Left ventricle myocardium superior (tissue), 1 donor: ENCODE measurements at regions not wholly inside any gene's neighbourhood (a gene's known extent, or its start where the extent isn't known, plus 50 kb on each side); places are given as distances from the start of the nearest gene placed in this dataset.
"Not testable (repeated sequence)": the region's sequence is repeated elsewhere in the genome, so short reads cannot be mapped to it uniquely, and the experiment has no call there.

Experiments
- ATAC-seq: fragments of 200-7000 bp; cut with Tn5 transposase; one replicate; pipeline ENCODE4 v1.9.1; 2020; ENCODE audit warnings: mild to moderate bottlenecking, moderate library complexity
- DNase-seq: peaks from one replicate; pipeline ENCODE4 v3.0.0-alpha.2; 2020
- intact Hi-C: fragments of 100-400 bp; cut with micrococcal nuclease; formaldehyde crosslinking; loops from one replicate; pipeline ENCODE4 v1.11.0; 2022
- donor health status: DM: no; HTN: yes; CAD: no; lungs with severe emphysema.

GRCh38 chr2:52034706-52035105, 1002.8 kb upstream of the NRXN1 start:
- DNase-seq (no peak), ATAC-seq (no peak)
- intact Hi-C loops, result no loop called here

DNA sequence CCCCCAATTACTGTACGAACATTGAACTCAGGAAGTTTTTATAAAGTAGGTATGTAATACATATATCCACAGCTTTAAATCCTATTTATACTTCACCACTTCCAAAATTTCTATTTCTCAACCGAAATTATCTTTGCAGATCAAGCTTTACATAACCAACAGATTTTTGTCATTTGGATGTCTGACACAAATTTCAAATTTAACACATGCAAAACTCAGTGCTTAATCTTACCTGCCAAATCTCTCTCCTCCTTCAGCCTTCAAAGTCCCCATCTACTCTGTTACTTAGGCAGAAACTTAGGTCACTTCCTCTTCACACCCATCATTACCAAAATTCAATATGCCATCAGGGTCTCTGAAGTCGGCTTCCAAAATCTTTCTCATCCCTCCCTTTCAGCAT, 990.1 kb upstream of the NRXN1 start:
- intact Hi-C loops, result no loop called here
- ATAC-seq (no peak), DNase-seq (no peak)

- ATAC-seq (no peak), DNase-seq (no peak)
- intact Hi-C loops, result no loop called here
Observed at GRCh38 chr2:52017646-52018235, 985.8 kb upstream of the NRXN1 start.

DNA sequence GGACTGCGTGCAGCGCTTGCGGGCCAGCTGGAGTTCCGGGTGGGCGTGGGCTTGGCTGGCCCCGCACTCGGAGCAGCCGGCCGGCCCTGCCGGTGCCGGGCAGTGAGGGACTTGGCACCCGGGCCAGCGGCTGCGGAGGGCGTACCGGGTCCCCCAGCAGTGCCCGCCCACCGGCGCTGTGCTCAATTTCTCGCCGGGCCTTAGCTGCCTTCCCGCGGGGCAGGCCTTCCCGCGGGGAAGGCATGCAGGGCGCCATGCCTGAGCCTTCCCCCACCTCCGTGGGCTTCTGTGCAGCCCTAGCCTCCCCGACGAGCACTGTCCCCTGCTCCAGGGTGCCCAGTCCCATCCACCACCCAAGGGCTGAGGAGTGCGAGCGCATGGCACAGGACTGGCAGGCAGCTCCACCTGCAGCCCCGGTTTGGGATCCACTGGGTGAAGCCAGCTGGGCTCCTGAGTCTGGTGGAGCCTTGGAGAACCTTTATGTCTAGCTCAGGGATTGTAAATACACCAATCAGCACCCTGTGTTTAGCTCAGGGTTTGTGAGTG, 975.0 kb upstream of the NRXN1 start:
- DNase-seq, result not testable (repeated sequence)

GRCh38 chr2:52000151-52000855, 968.4 kb upstream of the NRXN1 start:
- DNase-seq, result no peak
- no peak for ATAC-seq
- intact Hi-C loops, result no loop called here

More for the DNA sequence above, 975.0 kb upstream of the NRXN1 start:
- intact Hi-C loops, ATAC-seq: not testable (repeated sequence)

DNA sequence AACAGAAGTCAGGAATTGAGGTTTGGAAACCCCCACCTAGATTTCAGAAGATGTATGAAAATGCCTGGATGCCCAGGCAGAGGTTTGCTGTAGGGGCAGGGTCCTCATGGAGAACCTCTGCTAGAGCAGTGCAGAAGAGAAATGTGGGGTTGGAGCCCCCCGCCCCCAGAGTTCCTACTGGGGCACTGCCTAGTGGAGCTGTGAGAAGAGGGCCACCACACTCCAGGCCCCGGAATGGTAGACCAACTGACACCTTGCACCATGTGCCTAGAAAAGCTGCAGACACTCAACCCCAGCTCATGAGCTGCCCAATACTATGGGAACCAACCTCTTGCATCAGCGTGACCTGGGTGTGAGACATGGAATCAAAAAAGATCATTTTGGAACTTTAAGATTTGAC, 967.0 kb upstream of the NRXN1 start:
- intact Hi-C loops, result no loop called here
- no peak for ATAC-seq

GRCh38 chr2:51997571-51997970, 965.6 kb upstream of the NRXN1 start:
- no peak for ATAC-seq
- intact Hi-C loops, result no loop called here
- DNase-seq, result no peak

More for the DNA sequence above, 967.0 kb upstream of the NRXN1 start:
- no peak for DNase-seq

DNA sequence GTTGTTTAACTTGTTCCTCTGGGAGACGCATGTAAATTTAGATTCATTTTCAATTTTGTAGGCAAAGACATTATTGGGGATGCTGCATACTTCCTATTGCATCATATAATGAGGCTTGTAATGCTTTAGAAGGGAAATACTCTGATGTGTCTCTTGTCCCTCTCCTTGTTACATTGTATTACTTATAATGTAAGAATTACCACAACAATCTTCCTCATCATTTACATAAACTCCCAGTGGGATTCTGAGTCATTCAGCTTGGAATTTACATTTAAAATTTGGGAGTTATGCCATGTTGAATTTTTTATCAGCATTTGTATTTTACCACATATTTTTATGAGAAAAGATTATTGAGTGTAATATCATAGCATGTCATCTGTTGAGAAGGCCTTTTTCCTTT, 963.4 kb upstream of the NRXN1 start:
- DNase-seq (no peak), ATAC-seq (no peak)
- intact Hi-C loops, result no loop called here

DNA sequence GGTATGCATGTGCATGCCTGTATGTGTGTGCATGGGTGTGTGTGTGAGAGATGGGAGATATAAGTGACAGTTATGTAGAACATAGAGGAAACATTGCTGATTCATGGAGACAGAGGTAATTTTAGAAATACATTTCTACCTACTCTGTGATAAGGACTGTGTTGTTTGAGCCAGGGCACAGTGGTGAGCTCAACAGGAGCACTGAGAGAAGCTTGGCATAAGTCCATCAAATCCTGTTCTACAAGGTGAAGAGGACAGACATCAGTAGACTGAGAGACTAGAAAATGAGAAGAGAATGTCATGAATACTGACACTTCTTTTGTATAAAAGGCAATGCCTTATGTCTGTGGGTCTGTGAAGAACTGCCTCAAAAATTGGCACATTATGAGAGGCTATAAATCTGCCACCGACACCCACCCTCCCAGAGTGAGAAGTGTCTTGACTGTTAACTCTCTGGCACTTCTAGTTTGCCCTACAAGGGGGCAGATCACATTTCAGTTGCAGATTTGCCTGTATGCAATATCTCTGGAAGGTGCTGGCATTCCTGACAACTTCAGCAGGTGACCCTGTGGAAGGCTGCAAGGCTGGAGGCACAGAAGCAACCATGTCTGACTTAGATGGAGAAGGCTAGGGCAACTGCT, 962.3 kb upstream of the NRXN1 start:
- ATAC-seq (peak; percentile 97), DNase-seq (no peak)
- intact Hi-C loops, result no loop called here

- ATAC-seq (peak; percentile 30), DNase-seq (no peak)
- intact Hi-C loops, result no loop called here
Observed at GRCh38 chr2:51990684-51991083, 958.8 kb upstream of the NRXN1 start.

GRCh38 chr2:51986101-51986500, 954.2 kb upstream of the NRXN1 start:
- ATAC-seq, result no peak
- no peak for DNase-seq
- intact Hi-C loops, result no loop called here

- ATAC-seq (no peak), DNase-seq (no peak)
Observed at GRCh38 chr2:51981783-51982182, 949.9 kb upstream of the NRXN1 start.

GRCh38 chr2:51976623-51977022, 944.7 kb upstream of the NRXN1 start:
- intact Hi-C loops, result no loop called here
- ATAC-seq, result no peak

More at GRCh38 chr2:51981783-51982182, 949.9 kb upstream of the NRXN1 start:
- intact Hi-C loops, result no loop called here

GRCh38 chr2:51971136-51971535, 939.2 kb upstream of the NRXN1 start:
- intact Hi-C loops, result no loop called here
- DNase-seq, result no peak

More at GRCh38 chr2:51976623-51977022, 944.7 kb upstream of the NRXN1 start:
- DNase-seq, result no peak

DNA sequence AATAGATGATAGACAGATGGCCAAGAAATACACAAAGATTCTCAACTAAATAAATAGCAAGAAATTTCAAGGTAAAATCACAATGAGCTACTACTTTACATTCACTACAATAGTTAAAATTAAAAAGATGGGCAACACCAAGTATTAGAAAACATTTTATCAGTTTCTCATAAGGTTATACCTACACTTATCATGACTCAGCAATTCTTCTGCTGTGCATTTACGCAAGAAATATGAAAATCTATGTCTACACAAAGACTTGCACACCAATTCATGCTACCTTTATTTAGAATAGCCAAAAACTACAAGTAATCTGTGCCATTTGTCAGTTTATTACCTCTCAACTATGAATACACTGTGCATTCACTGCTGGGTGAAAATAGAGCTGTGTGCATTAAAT, 937.4 kb upstream of the NRXN1 start:
- DNase-seq, result no peak
- no peak for ATAC-seq
- intact Hi-C loops, result no loop called here

More at GRCh38 chr2:51971136-51971535, 939.2 kb upstream of the NRXN1 start:
- no peak for ATAC-seq

- ATAC-seq, result no peak
- no peak for DNase-seq
- intact Hi-C loops, result no loop called here
Observed at GRCh38 chr2:51960841-51961335, 929.0 kb upstream of the NRXN1 start.

- intact Hi-C loops, result no loop called here
- DNase-seq (no peak), ATAC-seq (no peak)
Observed at GRCh38 chr2:51960281-51960680, 928.3 kb upstream of the NRXN1 start.

GRCh38 chr2:51959696-51960095, 927.8 kb upstream of the NRXN1 start:
- intact Hi-C loops, result no loop called here
- DNase-seq (no peak), ATAC-seq (no peak)

DNA sequence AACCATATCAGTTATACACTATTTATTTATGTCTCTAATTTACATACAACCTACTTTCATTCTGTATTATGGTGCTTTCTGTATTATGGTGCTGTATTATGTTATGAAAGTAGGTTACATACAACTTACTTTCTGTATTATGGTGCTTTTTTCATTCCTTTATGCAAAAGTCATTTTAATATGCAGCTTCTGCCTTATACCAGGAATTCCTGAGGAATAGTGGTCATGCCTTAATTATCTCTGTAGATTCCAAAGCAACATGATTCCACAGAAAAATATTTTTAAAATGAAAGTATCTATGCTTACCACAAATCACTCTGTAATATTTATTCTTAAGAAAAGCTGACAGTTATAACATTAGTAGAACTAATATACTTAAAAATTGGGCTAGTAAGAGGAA, 922.0 kb upstream of the NRXN1 start:
- intact Hi-C loops, result no loop called here
- no peak for ATAC-seq

DNA sequence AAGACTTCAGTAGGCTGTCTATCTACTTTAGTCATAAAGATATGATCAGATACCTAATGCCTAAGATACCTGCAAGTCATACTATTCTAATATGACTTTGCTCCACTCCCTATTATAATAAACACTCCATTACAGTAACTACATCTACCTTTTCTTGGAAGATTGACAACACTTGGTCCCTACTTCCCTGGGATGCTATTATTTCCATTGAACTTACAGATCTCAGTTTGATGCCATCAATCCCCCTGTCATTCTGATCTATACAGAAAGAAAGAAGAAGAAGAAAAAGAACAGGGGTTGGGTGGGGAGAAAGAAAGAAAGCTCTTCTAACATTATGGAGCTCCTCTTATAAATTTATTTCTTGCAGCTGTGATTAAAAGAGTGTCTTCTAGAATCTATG, 889.1 kb upstream of the NRXN1 start:
- no peak for ATAC-seq

More for the DNA sequence above, 922.0 kb upstream of the NRXN1 start:
- DNase-seq, result no peak

More for the DNA sequence above, 889.1 kb upstream of the NRXN1 start:
- no peak for DNase-seq
- intact Hi-C loops, result no loop called here
